Loucy (cell line): ENCODE measurements at regions not wholly inside any gene's neighbourhood (a gene's known extent, or its start where the extent isn't known, plus 50 kb on each side); places are given as distances from the start of the nearest gene placed in this dataset.

Experiments used
- H2AFZ ChIP-seq: fragments of 200-600 bp; sonication (generic); 2 replicates; pipeline ENCODE4 v1.6.0; 2016; ENCODE audit warnings: antibody characterized with exemption, mild to moderate bottlenecking, low read length, moderate library complexity
- H3F3A ChIP-seq: fragments of 200-600 bp; 2 replicates; pipeline ENCODE4 v1.6.0; 2016; ENCODE audit warnings: antibody characterized with exemption, low read depth, mild to moderate bottlenecking
- H3K27me3 ChIP-seq: fragments of 200-600 bp; sonication (generic); 2 replicates; pipeline ENCODE4 v1.6.1; 2014; ENCODE audit warnings: low read length, mild to moderate bottlenecking; ENCODE audit not compliant: insufficient read depth, poor library complexity, severe bottlenecking
- H3K36me3 ChIP-seq: fragments of 200-600 bp; sonication (generic); 2 replicates; pipeline ENCODE4 v1.6.1; 2016; ENCODE audit warnings: low read length; ENCODE audit not compliant: insufficient read depth
- H3K4me1 ChIP-seq: fragments of 200-600 bp; sonication (generic); 2 replicates; pipeline ENCODE4 v1.5.1; 2014; ENCODE audit warnings: low read length, mild to moderate bottlenecking; ENCODE audit not compliant: insufficient read depth, poor library complexity, severe bottlenecking
- H3K4me2 ChIP-seq: fragments of 200-600 bp; sonication (generic); 2 replicates; pipeline ENCODE4 v1.6.0; 2014; ENCODE audit warnings: antibody characterized with exemption, low read length, low read depth, mild to moderate bottlenecking; ENCODE audit not compliant: poor library complexity, severe bottlenecking
- H3K4me3 ChIP-seq: fragments of 200-600 bp; sonication (generic); 2 replicates; pipeline ENCODE4 v1.5.1; 2014; ENCODE audit warnings: low read length, mild to moderate bottlenecking, mixed read lengths; ENCODE audit not compliant: poor library complexity, severe bottlenecking
- H3K79me2 ChIP-seq: fragments of 200-600 bp; sonication (generic); 2 replicates; pipeline ENCODE4 v1.6.1; 2014; ENCODE audit warnings: low read length; ENCODE audit not compliant: insufficient read depth
- H3K9ac ChIP-seq: fragments of 200-600 bp; sonication (generic); 2 replicates; pipeline ENCODE4 v1.6.0; 2014; ENCODE audit warnings: mild to moderate bottlenecking, low read depth, low read length, moderate library complexity; ENCODE audit not compliant: poor library complexity, severe bottlenecking
- H3K9me2 ChIP-seq: fragments of 200-600 bp; sonication (generic); replicated peaks from 2 replicates; pipeline ENCODE4 v1.6.1; 2016; ENCODE audit warnings: low read depth, low read length, mixed read lengths
- H3K9me3 ChIP-seq: fragments of 200-600 bp; sonication (generic); 2 replicates; pipeline ENCODE4 v1.6.1; 2014; ENCODE audit warnings: mild to moderate bottlenecking, antibody characterized with exemption, low read length, low read depth; ENCODE audit not compliant: insufficient read depth
- H4K20me1 ChIP-seq: fragments of 200-600 bp; sonication (generic); 2 replicates; pipeline ENCODE4 v1.6.0; 2014; ENCODE audit warnings: antibody characterized with exemption, low read length, mild to moderate bottlenecking; ENCODE audit not compliant: insufficient read depth, poor library complexity, severe bottlenecking
- EZH2phosphoT487 ChIP-seq: fragments of 200-600 bp; IDR thresholded peaks from 2 replicates; pipeline ENCODE4 v1.6.1; 2018; ENCODE audit warnings: antibody characterized with exemption, mild to moderate bottlenecking, moderate library complexity, borderline replicate concordance
- TF ChIP-seq, protein P1 (sequence below): fragments of 200-600 bp; sonication (generic); conservative IDR thresholded peaks from 2 replicates; pipeline ENCODE4 v1.5.1; 2014; ENCODE audit warnings: mild to moderate bottlenecking, antibody characterized with exemption, low read length

DNA sequence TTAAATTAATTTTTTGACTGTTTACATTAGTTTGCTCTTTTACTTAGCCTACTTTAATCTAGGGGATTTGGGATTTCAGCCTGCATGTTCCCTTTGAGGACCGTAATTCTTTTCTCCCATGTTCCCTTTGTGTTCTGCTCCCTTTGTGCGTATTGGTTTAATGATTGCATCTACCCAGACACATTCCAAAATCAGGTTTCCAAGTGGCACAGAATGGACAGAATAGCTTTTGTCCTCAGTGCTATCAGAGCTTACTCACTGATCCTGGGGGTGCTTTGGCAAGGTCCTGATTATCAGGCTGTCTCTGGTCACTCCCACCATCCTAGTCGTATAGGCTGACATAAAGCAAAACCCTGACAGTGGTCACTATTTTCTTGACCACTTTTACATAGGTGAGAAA, 867.5 kb downstream of the TSN start:
- H3K4me3 ChIP-seq: no peak overlapping the region
- no peak for TF ChIP-seq EZH2phosphoT487
- TF ChIP-seq, protein P1, sequence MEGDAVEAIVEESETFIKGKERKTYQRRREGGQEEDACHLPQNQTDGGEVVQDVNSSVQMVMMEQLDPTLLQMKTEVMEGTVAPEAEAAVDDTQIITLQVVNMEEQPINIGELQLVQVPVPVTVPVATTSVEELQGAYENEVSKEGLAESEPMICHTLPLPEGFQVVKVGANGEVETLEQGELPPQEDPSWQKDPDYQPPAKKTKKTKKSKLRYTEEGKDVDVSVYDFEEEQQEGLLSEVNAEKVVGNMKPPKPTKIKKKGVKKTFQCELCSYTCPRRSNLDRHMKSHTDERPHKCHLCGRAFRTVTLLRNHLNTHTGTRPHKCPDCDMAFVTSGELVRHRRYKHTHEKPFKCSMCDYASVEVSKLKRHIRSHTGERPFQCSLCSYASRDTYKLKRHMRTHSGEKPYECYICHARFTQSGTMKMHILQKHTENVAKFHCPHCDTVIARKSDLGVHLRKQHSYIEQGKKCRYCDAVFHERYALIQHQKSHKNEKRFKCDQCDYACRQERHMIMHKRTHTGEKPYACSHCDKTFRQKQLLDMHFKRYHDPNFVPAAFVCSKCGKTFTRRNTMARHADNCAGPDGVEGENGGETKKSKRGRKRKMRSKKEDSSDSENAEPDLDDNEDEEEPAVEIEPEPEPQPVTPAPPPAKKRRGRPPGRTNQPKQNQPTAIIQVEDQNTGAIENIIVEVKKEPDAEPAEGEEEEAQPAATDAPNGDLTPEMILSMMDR: no peak

DNA sequence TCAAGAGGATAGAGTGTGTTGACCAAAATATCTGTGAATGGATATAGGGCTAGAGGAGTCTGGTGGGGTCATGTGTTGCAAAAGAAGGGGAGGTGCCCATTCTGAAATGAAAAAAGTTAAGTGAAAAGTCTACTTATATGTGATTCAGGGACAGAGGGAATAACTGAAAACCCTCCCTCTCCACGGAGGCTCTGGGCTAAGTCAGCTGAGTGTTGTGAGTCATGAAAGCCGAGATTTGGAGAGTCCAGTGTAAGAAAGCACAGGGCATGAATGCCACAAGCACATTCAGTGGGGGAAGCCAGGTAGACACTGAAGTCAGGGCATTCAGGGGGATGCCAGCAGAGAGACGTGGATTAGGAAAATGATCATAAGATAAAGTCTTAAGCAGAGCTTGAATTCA, 871.9 kb downstream of the TSN start:
- Histone ChIP-seq H3K4me2 (no peak overlapping the region), H3K9me3 (no peaks in the 10 kb centered on the region), H3K4me1 (no peaks in the 10 kb centered on the region), H3K36me3 (no peaks in the 10 kb centered on the region), H3K9me2 (no peaks in the 10 kb centered on the region), H3K9ac (no peak overlapping the region), H3K4me3 (no peak overlapping the region), H3K27me3 (no peaks in the 10 kb centered on the region), H3F3A (no peaks in the 10 kb centered on the region), H4K20me1 (no peaks in the 10 kb centered on the region), H2AFZ (no peak overlapping the region), H3K79me2 (no peaks in the 10 kb centered on the region)
- TF ChIP-seq EZH2phosphoT487: no peak
- TF ChIP-seq, protein P1: no peak

More for the DNA sequence above, 867.5 kb downstream of the TSN start:
- no peak overlapping the region for H3K9ac ChIP-seq
- no peaks in the 10 kb centered on the region for H3F3A ChIP-seq
- H3K4me2 ChIP-seq: no peak overlapping the region
- no peaks in the 10 kb centered on the region for H3K79me2 ChIP-seq
- no peaks in the 10 kb centered on the region for H4K20me1 ChIP-seq
- no peaks in the 10 kb centered on the region for H3K4me1 ChIP-seq
- H3K27me3 ChIP-seq: no peaks in the 10 kb centered on the region
- H3K36me3 ChIP-seq: no peaks in the 10 kb centered on the region
- no peaks in the 10 kb centered on the region for H3K9me2 ChIP-seq
- no peak overlapping the region for H2AFZ ChIP-seq
- H3K9me3 ChIP-seq: no peaks in the 10 kb centered on the region

DNA sequence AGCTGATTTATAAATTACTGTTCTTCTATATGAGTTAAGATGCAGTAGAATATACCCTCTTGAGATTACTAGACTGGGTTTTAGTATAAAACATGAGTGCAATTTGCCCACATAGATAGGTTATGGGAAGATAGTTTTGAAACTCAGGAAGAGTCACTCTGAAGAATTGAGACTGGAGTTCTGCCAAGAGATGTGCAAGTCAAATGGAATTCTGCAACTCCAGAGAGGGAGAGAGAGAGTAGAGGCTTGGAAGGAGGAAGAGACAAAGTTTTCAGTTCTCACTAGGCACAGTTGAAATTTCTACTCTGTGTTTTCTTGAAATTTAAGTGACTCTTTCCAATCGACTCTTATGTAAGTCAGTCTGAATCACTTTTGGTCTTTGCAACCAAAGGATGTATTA, 878.8 kb downstream of the TSN start:
- H3K4me2 ChIP-seq: no peak overlapping the region
- no peak overlapping the region for H2AFZ ChIP-seq
- no peaks in the 10 kb centered on the region for H3K36me3 ChIP-seq
- no peak for TF ChIP-seq EZH2phosphoT487
- TF ChIP-seq, protein P1: no peak
- no peaks in the 10 kb centered on the region for H3K9me3 ChIP-seq
- no peaks in the 10 kb centered on the region for H4K20me1 ChIP-seq
- H3K79me2 ChIP-seq: no peaks in the 10 kb centered on the region
- H3K4me3 ChIP-seq: no peak overlapping the region
- H3F3A ChIP-seq: no peaks in the 10 kb centered on the region
- H3K27me3 ChIP-seq: no peaks in the 10 kb centered on the region
- no peak overlapping the region for H3K9ac ChIP-seq
- H3K9me2 ChIP-seq: no peaks in the 10 kb centered on the region
- H3K4me1 ChIP-seq: no peaks in the 10 kb centered on the region
